GM12874 (cell line): ENCODE measurements at regions not wholly inside any gene's neighbourhood (a gene's known extent, or its start where the extent isn't known, plus 50 kb on each side); places are given as distances from the start of the nearest gene placed in this dataset.

Experiments
- CTCF ChIP-seq: IDR thresholded peaks from 2 replicates; pipeline ENCODE4 v1.5.1; 2011; ENCODE audit warnings: low read depth, mild to moderate bottlenecking, control low read depth, low read length, moderate library complexity; ENCODE audit not compliant: insufficient read depth

DNA sequence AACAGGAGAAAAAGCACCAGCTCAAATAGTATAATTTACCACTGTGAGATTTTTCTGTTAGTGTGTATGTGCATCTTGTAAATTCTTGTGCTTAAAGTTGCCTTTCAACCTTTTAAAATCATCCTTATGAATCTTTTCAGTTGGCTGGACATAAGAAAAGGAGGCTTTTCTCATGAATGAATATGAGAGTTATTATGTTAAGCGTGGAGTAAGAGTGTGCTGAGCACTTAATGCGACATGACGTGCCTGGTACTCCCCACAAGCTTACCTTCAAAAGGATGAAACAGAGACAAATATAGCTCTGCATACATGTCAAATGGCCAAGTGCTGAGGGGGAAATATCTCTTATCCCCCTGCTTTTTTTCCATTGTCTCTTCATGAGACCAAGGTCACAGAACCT lies 85.3 kb upstream of the ADGRL2 start:
- no peak for TF ChIP-seq CTCF

DNA sequence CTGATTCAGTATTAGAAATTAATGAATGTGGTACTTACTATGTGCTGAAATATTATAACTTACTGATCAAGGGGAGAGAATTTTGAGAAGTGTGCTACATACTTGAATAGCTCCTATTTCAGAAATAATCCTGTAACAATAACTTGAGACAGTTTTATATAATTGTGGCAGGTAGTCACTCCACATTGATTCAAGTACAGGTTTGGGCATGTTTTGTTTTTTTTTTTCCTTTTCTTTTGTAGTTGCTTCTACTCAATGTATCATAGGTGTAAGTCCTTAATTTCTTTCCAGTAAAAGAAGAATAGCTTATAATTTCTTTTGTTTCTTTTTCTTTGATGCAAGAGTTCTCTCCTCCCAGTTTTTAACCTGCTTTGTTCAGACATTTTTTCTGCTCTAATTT lies 86.1 kb upstream of the ADGRL2 start:
- TF ChIP-seq CTCF = no peak

GRCh38 chr1:81712425-81712824 lies 88.3 kb upstream of the ADGRL2 start:
- TF ChIP-seq CTCF = no peak

- TF ChIP-seq CTCF = no peak
Measured at GRCh38 chr1:81710857-81711256, 89.9 kb upstream of the ADGRL2 start.

GRCh38 chr1:81708250-81708649 lies 92.5 kb upstream of the ADGRL2 start:
- no peak for TF ChIP-seq CTCF

- no peak for TF ChIP-seq CTCF
Measured at GRCh38 chr1:81706650-81707435, 93.9 kb upstream of the ADGRL2 start.

DNA sequence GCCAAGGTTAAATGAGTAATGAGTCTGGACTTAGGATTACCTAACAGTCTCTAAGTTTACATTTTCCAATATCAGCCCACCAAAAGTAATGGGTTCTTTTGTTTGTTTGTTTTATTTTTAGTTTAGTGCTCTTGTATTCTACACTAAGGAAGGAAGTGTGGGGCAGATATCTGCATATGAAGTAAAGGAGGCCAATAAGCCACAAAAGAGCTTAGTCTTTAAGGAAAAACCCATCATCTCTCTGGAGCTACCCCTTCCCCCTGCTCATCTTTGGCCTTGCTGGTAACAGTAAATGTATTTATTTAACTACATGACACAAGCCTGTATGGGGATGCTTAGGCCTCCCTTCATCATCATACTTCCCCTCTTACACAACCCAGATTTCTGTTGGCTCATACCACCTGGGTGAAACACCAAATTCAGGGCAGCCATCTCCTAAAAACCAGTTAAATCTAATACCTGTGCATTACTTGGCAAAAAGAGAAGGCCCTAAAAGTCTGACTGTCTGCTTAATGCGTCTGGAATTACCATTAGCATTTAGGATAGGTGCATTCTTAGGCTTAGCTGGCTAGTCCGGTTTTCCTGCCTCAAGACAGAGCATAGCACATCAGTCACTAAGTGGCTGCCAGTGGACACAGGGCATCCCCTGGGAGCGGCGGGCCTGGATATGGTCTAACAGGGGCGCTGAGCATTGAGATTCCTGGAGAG lies 96.8 kb upstream of the ADGRL2 start:
- no peak for TF ChIP-seq CTCF
